HAP-1 (cell line): ENCODE measurements at regions not wholly inside any gene's neighbourhood (a gene's known extent, or its start where the extent isn't known, plus 50 kb on each side); places are given as distances from the start of the nearest gene placed in this dataset.
A peak's percentile ranks its signal among the peaks of the same experiment; 100 is the strongest.

Source experiments
- DNase-seq, 2 experiments: peaks; one replicate each; pipeline ENCODE4 v3.0.0-alpha.2; 2016 to 2020; ENCODE audit warnings: low spot score in 2 of 2
- H3K27me3 ChIP-seq: fragments of 250-450 bp; sonication (Bioruptor Pico); 2 replicates; pipeline ENCODE4 v1.5.1; 2020; ENCODE audit warnings: low read depth, mild to moderate bottlenecking, moderate library complexity
- H3K36me3 ChIP-seq: fragments of 250-450 bp; sonication (Bioruptor Pico); replicated peaks from 2 replicates; pipeline ENCODE4 v1.5.1; 2020; ENCODE audit warnings: mild to moderate bottlenecking
- H3K4me1 ChIP-seq: fragments of 250-450 bp; sonication (Bioruptor Pico); 2 replicates; pipeline ENCODE4 v1.5.1; 2020; ENCODE audit warnings: mild to moderate bottlenecking
- H3K4me3 ChIP-seq: fragments of 250-450 bp; sonication (Bioruptor Pico); 2 replicates; pipeline ENCODE4 v1.5.1; 2020; ENCODE audit warnings: mild to moderate bottlenecking, moderate library complexity
- H3K9me3 ChIP-seq: fragments of 250-450 bp; sonication (Bioruptor Pico); 2 replicates; pipeline ENCODE4 v1.5.1; 2020; ENCODE audit warnings: mild to moderate bottlenecking, moderate library complexity
- in situ Hi-C: fragments of 300-500 bp; cut with MboI; formaldehyde crosslinking; loops from 3 replicates; pipeline ENCODE4 v1.14.3; 2020; ENCODE audit warnings: low sequenced_read_pairs, inconsistent platforms, mixed read lengths

DNA sequence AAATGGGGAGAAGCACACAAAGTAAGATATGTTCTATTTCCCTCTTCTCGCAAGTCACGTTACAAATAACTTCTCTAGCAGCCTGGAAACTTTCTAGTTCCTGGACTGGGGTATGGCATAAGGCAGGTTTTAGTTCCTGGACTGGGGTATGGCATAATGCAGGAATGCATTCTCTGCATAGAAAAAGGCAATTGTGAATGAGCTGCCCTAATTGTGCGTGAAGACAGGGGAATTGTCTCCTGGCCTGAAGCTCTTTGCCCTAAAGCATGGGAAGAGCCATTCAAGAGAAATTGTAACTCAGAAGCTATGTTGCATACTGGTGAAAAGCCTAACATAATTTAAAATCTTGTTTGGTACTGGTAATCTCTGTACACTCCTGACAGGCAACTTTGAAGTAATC, 54.3 kb upstream of the CBLB start:
- Histone ChIP-seq H3K27me3 (0 out of 2 replicates have a peak, but pooled peaks cover 2% of the 10 kb centered on the region), H3K4me1 (peaks cover 3% of the 10 kb centered on the region), H3K36me3 (no peaks in the 10 kb centered on the region), H3K9me3 (no peaks in the 10 kb centered on the region; the same call in 1 of the 2 replicates), H3K4me3 (no peak overlapping the region)
- no peak for DNase-seq
- in situ Hi-C loops = no loop called here

DNA sequence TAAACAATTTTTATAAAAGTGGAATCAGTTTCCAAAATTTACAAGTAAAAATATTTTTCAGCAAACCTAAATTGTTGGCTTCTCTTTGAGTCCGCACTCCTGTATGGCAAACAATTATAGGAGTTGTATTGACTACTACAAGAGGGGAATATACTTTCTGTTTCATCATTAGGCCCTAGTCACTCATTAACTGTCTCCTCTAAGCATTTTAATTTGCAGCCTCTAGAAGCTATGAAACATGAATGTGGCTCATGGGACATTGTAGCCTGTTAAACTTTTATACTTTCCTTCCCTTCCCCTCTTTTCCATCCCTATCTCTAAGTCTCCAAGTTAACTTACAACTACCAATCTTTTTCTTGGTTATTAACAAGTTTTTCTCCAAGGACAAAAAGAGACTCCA, 58.9 kb upstream of the CBLB start:
- H3K4me3 ChIP-seq = no peak overlapping the region
- in situ Hi-C loops = no loop called here
- peaks cover 8% of the 10 kb centered on the region for H3K4me1 ChIP-seq
- H3K9me3 ChIP-seq = no peaks in the 10 kb centered on the region
- DNase-seq = no peak
- 0 out of 2 replicates have a peak, but pooled peaks cover 2% of the 10 kb centered on the region for H3K27me3 ChIP-seq
- H3K36me3 ChIP-seq = no peaks in the 10 kb centered on the region

DNA sequence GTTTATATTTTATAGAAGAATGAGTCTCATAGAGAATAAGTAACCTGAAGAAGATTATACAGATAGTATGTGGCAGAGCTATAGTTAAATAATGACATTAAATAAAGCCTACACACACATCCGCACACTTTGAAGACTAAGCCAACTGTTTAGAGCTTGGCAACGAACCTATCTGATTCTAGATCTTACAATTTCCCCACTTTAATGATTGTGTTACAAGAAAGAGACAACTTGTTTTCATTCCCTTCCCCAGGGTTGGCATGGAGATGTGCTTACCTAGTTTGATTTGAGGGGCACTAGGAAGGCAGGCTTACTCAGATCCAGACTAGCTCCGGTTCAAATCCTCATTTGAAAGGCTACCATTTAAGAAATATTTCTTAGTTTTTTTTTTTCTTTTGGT, 61.9 kb upstream of the CBLB start:
- H3K9me3 ChIP-seq = no peaks in the 10 kb centered on the region
- peaks cover 8% of the 10 kb centered on the region for H3K4me1 ChIP-seq
- 0 out of 2 replicates have a peak, but pooled peaks cover 2% of the 10 kb centered on the region for H3K27me3 ChIP-seq
- DNase-seq = no peak
- in situ Hi-C loops = no loop called here
- H3K4me3 ChIP-seq = no peak overlapping the region
- no peaks in the 10 kb centered on the region for H3K36me3 ChIP-seq

DNA sequence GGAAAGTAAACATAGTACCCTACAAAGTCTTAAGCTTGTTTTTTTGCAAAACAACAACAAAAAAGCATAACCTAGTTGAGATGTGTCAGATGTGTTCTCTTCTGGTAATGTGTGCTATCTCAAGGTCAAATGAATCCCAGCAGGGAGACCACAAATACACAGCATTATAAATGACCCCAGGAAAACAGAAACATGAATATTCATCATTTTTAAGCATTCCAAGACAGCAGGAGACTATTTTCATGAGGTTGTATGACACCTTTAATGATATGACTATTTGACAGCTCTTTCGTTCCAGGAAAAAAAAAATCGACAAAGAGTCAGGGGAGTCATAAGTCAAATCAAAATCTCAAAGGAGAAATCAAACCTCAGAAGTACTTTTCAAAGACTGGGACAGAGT, 62.7 kb upstream of the CBLB start:
- in situ Hi-C loops = no loop called here
- H3K27me3 ChIP-seq = no peaks in the 10 kb centered on the region
- H3K4me1 ChIP-seq = peaks cover 8% of the 10 kb centered on the region
- H3K36me3 ChIP-seq = no peaks in the 10 kb centered on the region
- no peak overlapping the region for H3K4me3 ChIP-seq
- H3K9me3 ChIP-seq = no peaks in the 10 kb centered on the region
- DNase-seq = no peak

DNA sequence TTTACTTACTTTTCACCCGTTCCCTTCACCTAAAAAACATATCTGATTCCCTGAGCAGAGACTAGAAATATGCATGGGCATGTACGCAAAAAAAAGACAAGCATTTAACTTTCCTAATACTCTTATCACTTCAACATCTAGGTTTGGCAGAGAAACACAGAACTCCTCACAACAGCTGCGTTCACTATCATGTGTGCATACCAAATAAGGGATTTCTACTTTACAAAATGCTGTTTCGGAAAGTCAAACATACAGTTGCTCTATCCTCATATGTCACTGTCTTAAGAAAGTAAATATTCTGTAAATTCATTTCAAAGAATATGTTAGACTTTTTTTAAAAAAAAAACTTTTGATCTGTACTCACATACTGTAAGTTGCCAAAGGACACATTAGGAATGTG, 65.1 kb upstream of the CBLB start:
- Histone ChIP-seq H3K4me3 (no peak overlapping the region), H3K27me3 (no peaks in the 10 kb centered on the region), H3K9me3 (no peaks in the 10 kb centered on the region; the same call in 1 of the 2 replicates), H3K36me3 (no peaks in the 10 kb centered on the region), H3K4me1 (no peaks in the 10 kb centered on the region)
- DNase-seq = no peak
- in situ Hi-C loops = no loop called here

DNA sequence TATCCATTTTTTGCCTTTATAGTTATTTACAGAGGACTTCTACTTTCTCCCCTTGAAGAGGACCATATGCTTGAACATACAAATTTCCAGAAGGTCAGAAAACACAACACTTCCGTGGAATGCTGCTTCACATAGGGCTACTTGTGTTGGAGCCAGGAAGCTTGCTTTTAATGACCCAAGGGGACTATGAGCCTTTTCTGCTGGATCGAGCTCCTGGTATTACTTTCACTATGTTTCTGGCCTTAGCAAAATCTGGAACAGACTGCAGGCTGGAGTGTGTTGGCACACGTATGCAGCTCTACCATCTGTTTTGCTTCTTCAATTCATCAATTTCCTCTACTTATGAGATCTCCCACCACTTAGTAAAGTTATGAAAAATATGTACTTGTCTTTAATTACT, 69.3 kb upstream of the CBLB start:
- in situ Hi-C loops = no loop called here
- H3K27me3 ChIP-seq = no peaks in the 10 kb centered on the region
- no peak overlapping the region for H3K4me3 ChIP-seq
- H3K4me1 ChIP-seq = no peaks in the 10 kb centered on the region
- DNase-seq = no peak
- no peaks in the 10 kb centered on the region; the same call in 1 of the 2 replicates for H3K9me3 ChIP-seq
- H3K36me3 ChIP-seq = no peaks in the 10 kb centered on the region

DNA sequence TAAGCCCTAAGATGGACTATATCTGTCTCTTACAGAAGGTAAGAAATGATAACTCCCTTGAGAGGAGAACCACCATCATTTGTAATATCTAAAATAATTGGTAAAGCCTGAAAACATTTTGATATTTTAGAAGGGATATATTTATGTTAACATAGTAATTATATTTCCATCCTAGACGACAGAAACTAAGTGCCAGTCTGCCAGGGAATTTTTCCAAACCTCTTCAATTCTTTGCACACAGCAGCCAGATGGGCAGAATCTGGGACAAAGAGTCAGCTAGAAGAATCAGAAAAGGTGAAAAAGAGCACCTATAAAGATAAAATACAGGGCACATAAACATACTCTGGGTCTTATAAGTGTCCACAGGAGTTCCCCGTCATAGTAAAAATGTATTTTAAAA, 70.0 kb upstream of the CBLB start:
- DNase-seq = no peak
- Histone ChIP-seq H3K27me3 (no peaks in the 10 kb centered on the region), H3K4me1 (no peaks in the 10 kb centered on the region), H3K36me3 (no peaks in the 10 kb centered on the region), H3K4me3 (no peak overlapping the region), H3K9me3 (no peaks in the 10 kb centered on the region; the same call in 1 of the 2 replicates)
- in situ Hi-C loops = no loop called here

DNA sequence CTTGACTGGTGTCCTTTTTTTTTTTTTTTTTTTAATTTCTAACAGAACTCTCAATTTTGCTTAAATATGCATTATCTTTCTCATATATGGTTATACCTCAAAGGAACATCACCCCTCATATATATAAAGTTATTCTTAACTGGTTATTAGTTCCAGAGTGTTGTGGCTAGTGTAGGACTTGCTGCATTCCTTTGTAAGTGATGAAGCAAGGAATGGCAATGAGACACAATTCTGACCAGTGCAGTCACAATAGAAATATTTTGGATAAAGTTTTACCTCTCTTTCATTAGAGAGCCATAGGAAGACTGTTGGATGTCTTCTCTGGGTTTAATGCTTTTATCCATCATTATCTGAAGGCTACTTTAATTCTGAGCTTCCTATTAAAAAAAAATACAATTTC, 75.5 kb upstream of the CBLB start:
- no peaks in the 10 kb centered on the region for H3K27me3 ChIP-seq
- in situ Hi-C loops = no loop called here
- no peak overlapping the region for H3K4me3 ChIP-seq
- H3K36me3 ChIP-seq = no peaks in the 10 kb centered on the region
- H3K9me3 ChIP-seq = no peaks in the 10 kb centered on the region
- H3K4me1 ChIP-seq = peaks cover 2% of the 10 kb centered on the region; the same call in 1 of the 2 replicates
- no peak for DNase-seq

DNA sequence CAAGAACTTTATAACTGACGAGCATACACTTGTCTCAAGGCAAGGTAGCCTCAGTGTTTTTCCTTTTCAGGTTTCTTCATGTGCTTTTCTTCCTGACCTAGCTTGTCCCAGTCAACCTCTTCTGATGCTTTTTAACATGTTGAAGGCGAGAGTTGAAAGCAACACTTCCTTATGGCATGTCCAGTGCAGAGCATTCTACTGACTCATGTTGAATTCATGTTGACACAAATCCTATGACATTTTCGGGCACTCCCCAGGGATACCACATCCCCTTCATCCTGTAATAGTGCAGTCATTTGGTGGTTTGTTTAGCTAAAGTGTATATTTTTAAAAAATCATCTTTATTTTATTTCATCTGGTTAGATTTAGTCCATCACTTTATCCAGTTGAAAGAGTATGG, 75.9 kb upstream of the CBLB start:
- Histone ChIP-seq H3K4me3 (no peak overlapping the region), H3K27me3 (no peaks in the 10 kb centered on the region), H3K4me1 (peaks cover 2% of the 10 kb centered on the region; the same call in 1 of the 2 replicates), H3K9me3 (no peaks in the 10 kb centered on the region), H3K36me3 (no peaks in the 10 kb centered on the region)
- no peak for DNase-seq
- in situ Hi-C loops = no loop called here

DNA sequence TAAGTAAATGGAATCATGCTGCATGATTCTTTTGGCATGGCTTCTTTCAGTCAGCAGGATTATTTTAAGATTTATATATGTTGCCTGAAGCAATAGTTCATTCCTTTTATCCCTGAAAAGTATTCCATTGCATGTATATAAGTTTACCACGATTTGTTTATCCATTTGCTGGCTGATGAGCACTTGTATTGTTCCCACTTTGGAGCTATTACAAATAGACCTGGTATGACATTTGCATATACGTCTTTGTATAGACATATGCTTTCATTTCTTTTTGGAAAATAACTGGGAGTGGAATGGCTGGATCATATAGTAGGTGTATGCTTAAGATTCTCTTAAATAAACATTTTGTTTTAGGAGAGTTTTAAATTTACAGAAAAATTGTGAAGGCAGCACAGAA, 79.3 kb upstream of the CBLB start:
- in situ Hi-C loops = no loop called here
- no peak overlapping the region for H3K4me3 ChIP-seq

DNA sequence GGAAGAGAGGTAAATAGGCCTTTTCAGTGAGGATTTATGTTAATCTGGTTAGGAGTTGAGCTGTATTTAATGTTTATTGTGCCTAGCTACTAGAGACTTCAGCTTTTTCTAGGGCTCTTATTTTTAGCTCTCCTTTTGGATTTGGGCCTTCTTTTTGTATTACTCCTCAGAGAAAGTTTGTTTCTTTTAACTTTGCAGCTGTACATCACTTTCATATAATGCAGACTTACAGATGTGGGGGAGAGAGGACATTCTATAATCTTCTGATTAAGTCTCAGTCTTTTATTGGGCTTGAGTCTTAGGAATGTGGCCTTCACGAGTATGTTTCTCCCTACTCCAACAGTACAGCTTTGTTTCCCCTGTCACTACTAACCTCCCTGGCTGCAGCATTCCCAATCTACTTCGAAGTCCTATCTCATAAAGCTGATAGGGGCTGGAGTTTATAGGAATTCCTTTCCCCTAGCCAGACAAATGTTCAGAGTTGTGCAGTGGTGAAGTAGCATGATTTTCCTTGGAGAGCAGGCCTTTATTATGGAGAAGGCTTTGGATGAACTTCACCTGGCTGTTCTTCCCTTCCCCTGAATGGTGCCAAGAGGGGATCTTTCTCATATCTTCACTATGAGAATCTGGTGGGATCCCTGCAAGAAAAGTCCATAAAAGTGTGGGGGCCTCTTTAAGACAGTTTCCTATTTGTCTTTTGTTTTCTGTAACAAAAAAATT, 82.2 kb upstream of the CBLB start:
- no peaks in the 10 kb centered on the region for H3K9me3 ChIP-seq
- DNase-seq = peak in 1 of 2 experiments; percentile 21
- in situ Hi-C loops = no loop called here
- H3K27me3 ChIP-seq = no peaks in the 10 kb centered on the region
- H3K4me1 ChIP-seq = peaks cover 7% of the 10 kb centered on the region
- H3K36me3 ChIP-seq = no peaks in the 10 kb centered on the region
- H3K4me3 ChIP-seq = no peak overlapping the region

More for the DNA sequence above, 79.3 kb upstream of the CBLB start:
- Histone ChIP-seq H3K9me3 (no peaks in the 10 kb centered on the region), H3K27me3 (no peaks in the 10 kb centered on the region), H3K36me3 (no peaks in the 10 kb centered on the region), H3K4me1 (peaks cover 7% of the 10 kb centered on the region)
- DNase-seq = no peak

DNA sequence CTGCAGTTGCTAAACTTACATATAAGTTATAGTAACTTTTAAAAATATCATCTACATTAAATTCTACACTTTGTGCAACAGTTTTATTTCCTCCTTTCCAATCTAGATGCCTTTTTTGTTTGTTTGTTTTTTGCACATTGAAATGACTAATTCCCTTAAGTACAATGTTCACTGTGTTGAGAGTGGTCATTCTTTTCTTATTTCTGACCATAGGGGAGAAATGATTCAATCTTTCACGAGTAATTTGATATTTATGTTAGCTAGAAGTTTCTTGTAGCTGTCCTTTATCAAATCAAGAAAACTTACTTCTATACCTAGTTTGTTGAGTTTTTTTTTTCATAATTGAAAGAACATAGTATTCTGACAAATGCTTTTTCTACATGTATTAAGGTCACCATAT, 85.0 kb upstream of the CBLB start:
- H3K9me3 ChIP-seq = no peaks in the 10 kb centered on the region
- DNase-seq = no peak
- H3K36me3 ChIP-seq = no peaks in the 10 kb centered on the region
- no peak overlapping the region for H3K4me3 ChIP-seq
- no peaks in the 10 kb centered on the region for H3K27me3 ChIP-seq
- peaks cover 5% of the 10 kb centered on the region; the same call in 1 of the 2 replicates for H3K4me1 ChIP-seq
- in situ Hi-C loops = no loop called here

DNA sequence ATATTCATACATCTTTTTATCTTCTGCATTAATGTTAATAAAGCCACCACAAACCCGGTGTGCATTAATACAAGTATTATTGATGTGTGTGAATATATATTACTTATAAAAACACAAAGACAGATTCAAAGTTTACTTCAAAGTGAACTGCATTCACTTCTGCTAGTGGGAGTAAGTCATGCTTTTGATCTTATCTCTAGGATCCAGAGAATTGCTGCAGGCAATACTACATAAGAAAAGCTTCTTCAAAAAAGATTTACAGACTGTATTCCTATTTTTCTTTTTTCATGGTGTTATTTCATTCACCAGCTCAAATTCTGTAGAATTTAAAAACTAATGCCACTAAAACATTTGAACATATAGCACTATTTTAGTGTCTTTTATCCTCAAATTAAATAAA, 87.5 kb upstream of the CBLB start:
- peak in 1 of 2 experiments; percentile 63 for DNase-seq
- H3K4me1 ChIP-seq = peaks cover 7% of the 10 kb centered on the region
- in situ Hi-C loops = no loop called here

DNA sequence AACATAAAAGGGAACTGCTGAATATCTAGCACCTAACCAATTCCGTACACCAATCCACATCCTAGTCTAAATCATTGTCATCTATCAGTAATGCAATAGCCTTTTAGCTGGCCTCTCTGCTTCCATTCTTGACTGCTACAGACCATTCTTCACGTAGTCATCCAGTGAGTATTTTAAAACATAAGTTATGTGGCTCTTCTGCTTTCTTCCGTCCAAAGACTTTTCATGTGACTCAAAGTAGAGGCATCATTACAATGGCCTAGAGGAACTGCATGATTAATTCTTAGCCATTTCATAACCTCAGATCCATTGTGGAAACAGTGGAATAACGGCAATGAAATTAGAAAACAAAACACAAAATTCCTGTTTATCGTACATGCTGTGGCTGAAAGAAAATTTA, 88.9 kb upstream of the CBLB start:
- Histone ChIP-seq H3K4me3 (no peak overlapping the region), H3K9me3 (no peaks in the 10 kb centered on the region), H3K36me3 (no peaks in the 10 kb centered on the region), H3K27me3 (no peaks in the 10 kb centered on the region), H3K4me1 (peaks cover 17% of the 10 kb centered on the region)
- in situ Hi-C loops = no loop called here
- no peak for DNase-seq

More for the DNA sequence above, 87.5 kb upstream of the CBLB start:
- H3K27me3 ChIP-seq = no peaks in the 10 kb centered on the region
- no peak overlapping the region for H3K4me3 ChIP-seq
- no peaks in the 10 kb centered on the region for H3K9me3 ChIP-seq
- H3K36me3 ChIP-seq = no peaks in the 10 kb centered on the region
